ENCODE measurements at regions not wholly inside any gene's neighbourhood (a gene's known extent, or its start where the extent isn't known, plus 50 kb on each side); places are given as distances from the start of the nearest gene placed in this dataset.

DNA sequence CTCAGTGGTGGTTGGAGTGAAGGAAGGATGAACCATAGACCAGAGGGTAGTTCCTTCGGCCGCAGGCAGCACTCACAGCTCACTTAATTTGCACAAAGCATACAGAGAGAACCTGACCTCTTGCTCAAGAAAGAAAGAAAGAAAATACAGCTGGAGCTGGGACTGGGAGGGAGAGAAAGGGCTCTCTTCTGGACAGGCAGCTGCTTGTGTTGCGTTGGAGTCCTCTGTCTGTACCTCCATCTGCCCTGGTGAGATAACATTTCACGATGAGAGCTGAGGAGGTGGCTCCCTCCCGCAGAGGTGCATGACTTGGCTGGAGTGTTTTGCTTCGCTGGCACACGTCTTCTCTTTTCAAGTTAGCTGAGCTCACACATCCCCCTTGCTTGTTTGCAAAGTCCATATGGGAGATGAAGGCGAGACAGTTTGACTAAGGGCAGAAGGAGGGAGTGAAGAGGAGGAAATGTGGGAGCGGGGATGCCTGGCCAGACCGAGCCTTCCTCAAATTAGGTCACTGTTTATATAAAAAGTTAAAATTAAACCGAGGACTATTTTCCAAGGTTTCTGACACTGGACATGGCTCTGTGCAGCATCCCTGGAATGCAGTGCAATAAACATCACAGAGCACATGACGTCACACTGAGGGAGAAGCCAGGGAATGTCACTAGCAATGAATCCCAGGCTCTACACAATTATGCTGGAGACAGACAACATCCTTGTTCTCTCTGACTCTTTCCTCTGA lies 359.4 kb downstream of the CD83 start:
- POLR2A ChIA-PET = no interaction called here
- H3K9me3 Mint-ChIP-seq = peaks cover 18% of the 10 kb centered on the region
- no peak for ATAC-seq

DNA sequence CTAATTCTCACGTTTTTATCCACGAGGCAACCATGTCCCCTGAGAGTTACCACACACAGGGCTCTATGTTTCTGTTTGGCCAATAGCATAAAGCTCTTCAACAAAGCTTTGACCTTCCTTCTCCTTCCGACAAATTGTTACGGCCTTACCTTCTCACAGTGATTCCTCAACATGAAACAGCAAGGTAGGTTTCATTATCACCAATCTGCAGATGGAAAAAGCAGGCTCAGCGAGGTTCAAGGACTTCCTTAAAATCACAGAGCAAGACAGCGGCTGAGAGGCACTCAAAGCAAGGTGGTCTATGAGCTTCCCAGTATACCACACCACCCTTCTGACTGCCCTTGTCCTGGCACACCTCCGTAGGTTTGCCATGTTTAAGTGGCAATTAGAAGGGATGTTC lies 360.0 kb downstream of the CD83 start:
- Mint-ChIP-seq H3K27me3 (ENCODE audit: low read depth) (no peaks in the 10 kb centered on the region), H3K4me3 (no peak overlapping the region), H3K9me3 (peaks cover 15% of the 10 kb centered on the region), H3K4me1 (no peaks in the 10 kb centered on the region), H3K36me3 (peaks cover 17% of the 10 kb centered on the region), H3K27ac (no peak overlapping the region)
- TF ChIP-seq SMAD4 (CRISPR knock-in tag; IDR thresholded peaks at IDR 0.05) (no peak), TP53 (CRISPR knock-in tag; IDR thresholded peaks at IDR 0.05) (no peak), ZNF317 (CRISPR knock-in tag; IDR thresholded peaks at IDR 0.05; ENCODE audit: borderline replicate concordance, low read depth) (no peak), NFATC4 (CRISPR knock-in tag; IDR thresholded peaks at IDR 0.05) (no peak), TEAD4 (CRISPR knock-in tag; IDR thresholded peaks at IDR 0.05) (no peak), SP1 (CRISPR knock-in tag; conservative IDR thresholded peaks at IDR 0.05) (no peak), CREB1 (CRISPR knock-in tag; IDR thresholded peaks at IDR 0.05) (no peak), ZNF219 (CRISPR knock-in tag; IDR thresholded peaks at IDR 0.05; ENCODE audit: borderline replicate concordance) (no peak), ZNF396 (CRISPR knock-in tag; IDR thresholded peaks at IDR 0.05; ENCODE audit: borderline replicate concordance) (no peak), ZBTB21 (CRISPR knock-in tag; IDR thresholded peaks at IDR 0.05; ENCODE audit: borderline replicate concordance) (no peak), NFYB (CRISPR knock-in tag; conservative IDR thresholded peaks at IDR 0.05; ENCODE audit: low read depth) (no peak)
- TF ChIP-seq, protein P1, sequence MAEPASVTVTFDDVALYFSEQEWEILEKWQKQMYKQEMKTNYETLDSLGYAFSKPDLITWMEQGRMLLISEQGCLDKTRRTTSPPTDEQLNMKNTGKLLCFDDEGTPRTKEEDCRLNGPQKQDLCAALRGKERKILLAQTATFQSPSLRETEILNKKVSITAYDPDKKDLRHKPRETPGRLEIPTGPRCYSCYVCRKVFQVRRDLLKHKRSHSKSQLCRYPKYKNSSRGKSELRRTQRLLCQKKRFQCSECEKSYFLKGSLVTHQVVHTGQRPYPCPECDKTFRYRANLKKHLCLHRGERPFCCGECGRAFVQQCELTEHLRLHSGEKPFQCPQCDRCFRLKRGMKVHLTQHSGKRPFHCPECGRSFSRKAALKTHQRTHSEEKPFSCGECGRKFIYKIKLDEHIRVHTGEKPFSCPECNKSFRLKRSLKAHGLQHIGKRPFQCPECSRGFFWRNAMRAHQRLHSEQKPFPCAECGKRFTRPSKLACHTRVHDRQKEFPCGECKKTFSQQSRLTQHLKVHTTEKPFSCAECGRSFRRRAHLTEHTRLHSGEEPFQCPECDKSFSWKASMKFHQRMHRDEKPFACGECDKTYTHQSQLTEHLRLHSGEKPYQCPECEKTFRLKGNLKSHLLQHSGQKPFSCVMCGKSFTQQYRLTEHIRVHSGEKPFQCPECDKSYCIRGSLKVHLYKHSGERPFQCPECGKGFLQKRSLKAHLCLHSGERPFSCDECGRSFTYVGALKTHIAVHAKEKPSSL (CRISPR knock-in tag; conservative IDR thresholded peaks at IDR 0.05) = no peak
- TF ChIP-seq, protein P2, sequence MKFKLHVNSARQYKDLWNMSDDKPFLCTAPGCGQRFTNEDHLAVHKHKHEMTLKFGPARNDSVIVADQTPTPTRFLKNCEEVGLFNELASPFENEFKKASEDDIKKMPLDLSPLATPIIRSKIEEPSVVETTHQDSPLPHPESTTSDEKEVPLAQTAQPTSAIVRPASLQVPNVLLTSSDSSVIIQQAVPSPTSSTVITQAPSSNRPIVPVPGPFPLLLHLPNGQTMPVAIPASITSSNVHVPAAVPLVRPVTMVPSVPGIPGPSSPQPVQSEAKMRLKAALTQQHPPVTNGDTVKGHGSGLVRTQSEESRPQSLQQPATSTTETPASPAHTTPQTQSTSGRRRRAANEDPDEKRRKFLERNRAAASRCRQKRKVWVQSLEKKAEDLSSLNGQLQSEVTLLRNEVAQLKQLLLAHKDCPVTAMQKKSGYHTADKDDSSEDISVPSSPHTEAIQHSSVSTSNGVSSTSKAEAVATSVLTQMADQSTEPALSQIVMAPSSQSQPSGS (CRISPR knock-in tag; IDR thresholded peaks at IDR 0.05; ENCODE audit: borderline replicate concordance, low read depth) = no peak
- TF ChIP-seq, protein P3, sequence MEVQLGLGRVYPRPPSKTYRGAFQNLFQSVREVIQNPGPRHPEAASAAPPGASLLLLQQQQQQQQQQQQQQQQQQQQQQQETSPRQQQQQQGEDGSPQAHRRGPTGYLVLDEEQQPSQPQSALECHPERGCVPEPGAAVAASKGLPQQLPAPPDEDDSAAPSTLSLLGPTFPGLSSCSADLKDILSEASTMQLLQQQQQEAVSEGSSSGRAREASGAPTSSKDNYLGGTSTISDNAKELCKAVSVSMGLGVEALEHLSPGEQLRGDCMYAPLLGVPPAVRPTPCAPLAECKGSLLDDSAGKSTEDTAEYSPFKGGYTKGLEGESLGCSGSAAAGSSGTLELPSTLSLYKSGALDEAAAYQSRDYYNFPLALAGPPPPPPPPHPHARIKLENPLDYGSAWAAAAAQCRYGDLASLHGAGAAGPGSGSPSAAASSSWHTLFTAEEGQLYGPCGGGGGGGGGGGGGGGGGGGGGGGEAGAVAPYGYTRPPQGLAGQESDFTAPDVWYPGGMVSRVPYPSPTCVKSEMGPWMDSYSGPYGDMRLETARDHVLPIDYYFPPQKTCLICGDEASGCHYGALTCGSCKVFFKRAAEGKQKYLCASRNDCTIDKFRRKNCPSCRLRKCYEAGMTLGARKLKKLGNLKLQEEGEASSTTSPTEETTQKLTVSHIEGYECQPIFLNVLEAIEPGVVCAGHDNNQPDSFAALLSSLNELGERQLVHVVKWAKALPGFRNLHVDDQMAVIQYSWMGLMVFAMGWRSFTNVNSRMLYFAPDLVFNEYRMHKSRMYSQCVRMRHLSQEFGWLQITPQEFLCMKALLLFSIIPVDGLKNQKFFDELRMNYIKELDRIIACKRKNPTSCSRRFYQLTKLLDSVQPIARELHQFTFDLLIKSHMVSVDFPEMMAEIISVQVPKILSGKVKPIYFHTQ (CRISPR knock-in tag; IDR thresholded peaks at IDR 0.05) = no peak
- TF ChIP-seq, protein P4, sequence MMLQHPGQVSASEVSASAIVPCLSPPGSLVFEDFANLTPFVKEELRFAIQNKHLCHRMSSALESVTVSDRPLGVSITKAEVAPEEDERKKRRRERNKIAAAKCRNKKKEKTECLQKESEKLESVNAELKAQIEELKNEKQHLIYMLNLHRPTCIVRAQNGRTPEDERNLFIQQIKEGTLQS (CRISPR knock-in tag; conservative IDR thresholded peaks at IDR 0.05) = no peak
- TF ChIP-seq, protein P5, sequence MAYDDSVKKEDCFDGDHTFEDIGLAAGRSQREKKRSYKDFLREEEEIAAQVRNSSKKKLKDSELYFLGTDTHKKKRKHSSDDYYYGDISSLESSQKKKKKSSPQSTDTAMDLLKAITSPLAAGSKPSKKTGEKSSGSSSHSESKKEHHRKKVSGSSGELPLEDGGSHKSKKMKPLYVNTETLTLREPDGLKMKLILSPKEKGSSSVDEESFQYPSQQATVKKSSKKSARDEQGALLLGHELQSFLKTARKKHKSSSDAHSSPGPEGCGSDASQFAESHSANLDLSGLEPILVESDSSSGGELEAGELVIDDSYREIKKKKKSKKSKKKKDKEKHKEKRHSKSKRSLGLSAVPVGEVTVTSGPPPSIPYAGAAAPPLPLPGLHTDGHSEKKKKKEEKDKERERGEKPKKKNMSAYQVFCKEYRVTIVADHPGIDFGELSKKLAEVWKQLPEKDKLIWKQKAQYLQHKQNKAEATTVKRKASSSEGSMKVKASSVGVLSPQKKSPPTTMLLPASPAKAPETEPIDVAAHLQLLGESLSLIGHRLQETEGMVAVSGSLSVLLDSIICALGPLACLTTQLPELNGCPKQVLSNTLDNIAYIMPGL (CRISPR knock-in tag; IDR thresholded peaks at IDR 0.05) = no peak
- ATAC-seq = no peak
- ChIA-PET CTCF (no interaction called here), POLR2A (no interaction called here)
- no peak for DNase-seq (ENCODE audit: low spot score)

More for the DNA sequence above, 359.4 kb downstream of the CD83 start:
- Mint-ChIP-seq H3K4me1 (no peaks in the 10 kb centered on the region), H3K27me3 (ENCODE audit: low read depth) (no peaks in the 10 kb centered on the region), H3K27ac (no peak overlapping the region), H3K36me3 (peaks cover 20% of the 10 kb centered on the region), H3K4me3 (no peak overlapping the region)
- no peak for TF ChIP-seq JUN (CRISPR knock-in tag; IDR thresholded peaks at IDR 0.05)
- TF ChIP-seq, protein P6, sequence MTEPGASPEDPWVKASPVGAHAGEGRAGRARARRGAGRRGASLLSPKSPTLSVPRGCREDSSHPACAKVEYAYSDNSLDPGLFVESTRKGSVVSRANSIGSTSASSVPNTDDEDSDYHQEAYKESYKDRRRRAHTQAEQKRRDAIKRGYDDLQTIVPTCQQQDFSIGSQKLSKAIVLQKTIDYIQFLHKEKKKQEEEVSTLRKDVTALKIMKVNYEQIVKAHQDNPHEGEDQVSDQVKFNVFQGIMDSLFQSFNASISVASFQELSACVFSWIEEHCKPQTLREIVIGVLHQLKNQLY (CRISPR knock-in tag; IDR thresholded peaks at IDR 0.05) = no peak
- TF ChIP-seq, protein P7, sequence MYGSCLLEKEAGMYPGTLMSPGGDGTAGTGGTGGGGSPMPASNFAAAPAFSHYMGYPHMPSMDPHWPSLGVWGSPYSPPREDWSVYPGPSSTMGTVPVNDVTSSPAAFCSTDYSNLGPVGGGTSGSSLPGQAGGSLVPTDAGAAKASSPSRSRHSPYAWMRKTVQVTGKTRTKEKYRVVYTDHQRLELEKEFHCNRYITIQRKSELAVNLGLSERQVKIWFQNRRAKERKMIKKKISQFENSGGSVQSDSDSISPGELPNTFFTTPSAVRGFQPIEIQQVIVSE (CRISPR knock-in tag; IDR thresholded peaks at IDR 0.05; ENCODE audit: borderline replicate concordance) = no peak
- no peak for DNase-seq (ENCODE audit: low spot score)
- CTCF ChIA-PET = no interaction called here
